ENCODE measurements at regions not wholly inside any gene's neighbourhood (a gene's known extent, or its start where the extent isn't known, plus 50 kb on each side); places are given as distances from the start of the nearest gene placed in this dataset.
"Not testable (repeated sequence)": the region's sequence is repeated elsewhere in the genome, so short reads cannot be mapped to it uniquely, and the experiment has no call there.

GRCh38 chr4:26048378-26048882, 134.4 kb downstream of the SMIM20 start:
- no peak for DNase-seq

GRCh38 chr4:26048950-26049349, 134.9 kb downstream of the SMIM20 start:
- no peak for DNase-seq

GRCh38 chr4:26049447-26049846, 135.4 kb downstream of the SMIM20 start:
- DNase-seq: no peak

GRCh38 chr4:26050212-26050643, 136.2 kb downstream of the SMIM20 start:
- no peak for DNase-seq

- DNase-seq: no peak
Observed at GRCh38 chr4:26050671-26051070, 136.7 kb downstream of the SMIM20 start.

- no peak for DNase-seq
Observed at GRCh38 chr4:26051240-26051639, 137.2 kb downstream of the SMIM20 start.

- no peak for DNase-seq
Observed at GRCh38 chr4:26052663-26053541, 138.9 kb downstream of the SMIM20 start.

GRCh38 chr4:26053761-26054160, 139.7 kb downstream of the SMIM20 start:
- no peak for DNase-seq

GRCh38 chr4:26055855-26056254, 141.8 kb downstream of the SMIM20 start:
- no peak for DNase-seq

GRCh38 chr4:26056406-26056805, 142.4 kb downstream of the SMIM20 start:
- no peak for DNase-seq

GRCh38 chr4:26057839-26058238, 143.8 kb downstream of the SMIM20 start:
- DNase-seq: not testable (repeated sequence)

- no peak for DNase-seq
Observed at GRCh38 chr4:26058537-26058936, 144.5 kb downstream of the SMIM20 start.

- DNase-seq: no peak
Observed at GRCh38 chr4:26059391-26060154, 145.6 kb downstream of the SMIM20 start.

- DNase-seq: no peak
Observed at GRCh38 chr4:26060286-26060685, 146.3 kb downstream of the SMIM20 start.

GRCh38 chr4:26061248-26061986, 147.4 kb downstream of the SMIM20 start:
- DNase-seq: peak in 1 of 2 donors; percentile 49

GRCh38 chr4:26062215-26062614, 148.2 kb downstream of the SMIM20 start:
- DNase-seq: no peak

- not testable (repeated sequence) for DNase-seq
Observed at GRCh38 chr4:26064009-26064408, 150.0 kb downstream of the SMIM20 start.

GRCh38 chr4:26065833-26066232, 151.8 kb downstream of the SMIM20 start:
- no peak for DNase-seq

GRCh38 chr4:26067035-26067434, 153.0 kb downstream of the SMIM20 start:
- DNase-seq: no peak

- DNase-seq: no peak
Observed at GRCh38 chr4:26069218-26069617, 155.2 kb downstream of the SMIM20 start.

GRCh38 chr4:26071688-26072087, 157.7 kb downstream of the SMIM20 start:
- no peak for DNase-seq

- DNase-seq: no peak
Observed at GRCh38 chr4:26073886-26074560, 160.0 kb downstream of the SMIM20 start.
